ENCODE measurements at regions not wholly inside any gene's neighbourhood (a gene's known extent, or its start where the extent isn't known, plus 50 kb on each side); places are given as distances from the start of the nearest gene placed in this dataset.

GRCh38 chr4:115938764-115939443 lies 825.5 kb upstream of the NDST4 start:
- Histone ChIP-seq H3K4me3 (no peak overlapping the region), H3K36me3 (replicated peaks; ENCODE audit: insufficient read depth, low read depth) (no peaks in the 10 kb centered on the region), H3K9me3 (ENCODE audit: low read depth) (no peaks in the 10 kb centered on the region), H3K4me2 (no peak overlapping the region), H4K20me1 (ENCODE audit: insufficient read depth, poor library complexity, severe bottlenecking) (no peaks in the 10 kb centered on the region), H3K27me3 (no peaks in the 10 kb centered on the region), H2AFZ (no peak overlapping the region), H3K27ac (no peak overlapping the region), H3K4me1 (ENCODE audit: insufficient read depth) (no peaks in the 10 kb centered on the region), H3K79me2 (no peaks in the 10 kb centered on the region), H3K9me2 (replicated peaks; ENCODE audit: insufficient read depth) (no peaks in the 10 kb centered on the region)
- DNase-seq (ENCODE audit: low spot score) = no peak
- TF ChIP-seq CTCF (IDR thresholded peaks at IDR 0.05; ENCODE audit: poor library complexity) (no peak), EZH2 (IDR thresholded peaks at IDR 0.05; ENCODE audit: borderline replicate concordance) (no peak), EZH2phosphoT487 (IDR thresholded peaks at IDR 0.05; ENCODE audit: low read depth, severe bottlenecking, unreplicated experiment) (no peak)
- 54% methylated on average over 4 of the region's 4 CpGs for WGBS (ENCODE audit: low lambda C conversion rate, missing lambda C conversion rate)

- TF ChIP-seq CTCF (IDR thresholded peaks at IDR 0.05; ENCODE audit: poor library complexity) = no peak
- no peak for TF ChIP-seq EZH2 (IDR thresholded peaks at IDR 0.05; ENCODE audit: borderline replicate concordance)
- no peak for TF ChIP-seq EZH2phosphoT487 (IDR thresholded peaks at IDR 0.05; ENCODE audit: low read depth, severe bottlenecking, unreplicated experiment)
- H3K79me2 ChIP-seq = no peaks in the 10 kb centered on the region
- H3K36me3 ChIP-seq (replicated peaks; ENCODE audit: insufficient read depth, low read depth) = no peaks in the 10 kb centered on the region
- no peak overlapping the region for H3K4me2 ChIP-seq
- H3K9me3 ChIP-seq (ENCODE audit: low read depth) = no peaks in the 10 kb centered on the region
- no peaks in the 10 kb centered on the region for H4K20me1 ChIP-seq (ENCODE audit: insufficient read depth, poor library complexity, severe bottlenecking)
- H3K9me2 ChIP-seq (replicated peaks; ENCODE audit: insufficient read depth) = no peaks in the 10 kb centered on the region
- H3K27me3 ChIP-seq = no peaks in the 10 kb centered on the region
- no peaks in the 10 kb centered on the region for H3K4me1 ChIP-seq (ENCODE audit: insufficient read depth)
- no peak overlapping the region for H3K27ac ChIP-seq
- no peak for DNase-seq (ENCODE audit: low spot score)
- H3K4me3 ChIP-seq = no peak overlapping the region
- H2AFZ ChIP-seq = no peak overlapping the region
- WGBS (ENCODE audit: low lambda C conversion rate, missing lambda C conversion rate) = 86% methylated on average over 1 of the region's 1 CpG
Observed at GRCh38 chr4:115929373-115929772, 816.0 kb upstream of the NDST4 start.

GRCh38 chr4:115927382-115927781 lies 814.0 kb upstream of the NDST4 start:
- TF ChIP-seq CTCF (IDR thresholded peaks at IDR 0.05; ENCODE audit: poor library complexity) (no peak), EZH2 (IDR thresholded peaks at IDR 0.05; ENCODE audit: borderline replicate concordance) (no peak), EZH2phosphoT487 (IDR thresholded peaks at IDR 0.05; ENCODE audit: low read depth, severe bottlenecking, unreplicated experiment) (no peak)
- no peaks in the 10 kb centered on the region for H3K27me3 ChIP-seq
- no peaks in the 10 kb centered on the region for H4K20me1 ChIP-seq (ENCODE audit: insufficient read depth, poor library complexity, severe bottlenecking)
- H3K27ac ChIP-seq = no peak overlapping the region
- DNase-seq (ENCODE audit: low spot score) = no peak
- H3K4me2 ChIP-seq = no peak overlapping the region
- H3K9me2 ChIP-seq (replicated peaks; ENCODE audit: insufficient read depth) = no peaks in the 10 kb centered on the region
- no peak overlapping the region for H2AFZ ChIP-seq
- H3K4me3 ChIP-seq = no peak overlapping the region
- WGBS (ENCODE audit: low lambda C conversion rate, missing lambda C conversion rate) = 92% methylated on average over 5 of the region's 5 CpGs
- H3K36me3 ChIP-seq (replicated peaks; ENCODE audit: insufficient read depth, low read depth) = no peaks in the 10 kb centered on the region
- no peaks in the 10 kb centered on the region for H3K79me2 ChIP-seq
- no peaks in the 10 kb centered on the region for H3K4me1 ChIP-seq (ENCODE audit: insufficient read depth)
- no peaks in the 10 kb centered on the region for H3K9me3 ChIP-seq (ENCODE audit: low read depth)

Data from hepatocyte (in vitro differentiated cells).